Activated T-cell treated with anti-CD3 and anti-CD28 coated beads for 4 hours (primary cell): ENCODE measurements at regions not wholly inside any gene's neighbourhood (a gene's known extent, or its start where the extent isn't known, plus 50 kb on each side); places are given as distances from the start of the nearest gene placed in this dataset.
"Not testable (repeated sequence)": the region's sequence is repeated elsewhere in the genome, so short reads cannot be mapped to it uniquely, and the experiment has no call there.

Source experiments
- DNase-seq: peaks from one replicate; pipeline ENCODE4 v3.0.0-alpha.2; 2020

DNA sequence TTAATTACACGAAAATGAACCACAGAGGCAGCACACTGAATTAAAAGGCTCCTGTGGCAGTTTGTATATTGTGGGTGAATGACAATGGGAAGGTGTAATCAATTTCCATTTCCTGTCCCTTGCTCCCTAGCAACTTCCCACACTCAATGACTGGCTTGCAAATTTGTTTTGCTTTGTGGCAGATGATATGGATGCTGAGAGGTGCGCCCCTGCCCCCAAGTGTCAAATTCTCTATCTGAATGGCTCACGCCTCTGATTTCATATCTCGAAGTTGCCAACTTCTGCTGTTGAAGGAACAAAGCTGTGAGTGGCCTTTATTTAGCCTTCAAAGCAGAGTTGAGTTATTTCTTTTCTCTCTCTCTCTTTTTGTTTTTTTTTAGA lies 86.0 kb downstream of the FOXD2 start:
- no peak for DNase-seq

DNA sequence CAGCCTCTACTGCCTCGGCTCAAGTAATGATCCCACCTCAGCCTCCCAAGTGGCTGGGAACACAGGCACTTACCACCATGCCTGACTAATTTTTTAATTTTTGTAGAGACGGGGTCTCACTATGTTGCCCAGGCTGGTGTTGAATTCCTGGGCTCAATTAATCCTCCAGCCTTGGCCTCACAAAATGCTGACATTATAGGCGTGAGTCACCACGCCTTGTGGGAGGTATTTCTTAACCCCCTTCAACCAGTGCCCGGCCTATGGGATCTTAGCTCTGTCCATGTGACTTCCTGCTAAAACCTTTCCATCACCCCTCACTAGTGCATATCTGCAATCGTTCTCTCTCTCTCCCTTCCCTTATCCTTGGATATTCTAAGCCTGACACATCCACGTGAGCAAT lies 86.4 kb downstream of the FOXD2 start:
- DNase-seq: no peak

DNA sequence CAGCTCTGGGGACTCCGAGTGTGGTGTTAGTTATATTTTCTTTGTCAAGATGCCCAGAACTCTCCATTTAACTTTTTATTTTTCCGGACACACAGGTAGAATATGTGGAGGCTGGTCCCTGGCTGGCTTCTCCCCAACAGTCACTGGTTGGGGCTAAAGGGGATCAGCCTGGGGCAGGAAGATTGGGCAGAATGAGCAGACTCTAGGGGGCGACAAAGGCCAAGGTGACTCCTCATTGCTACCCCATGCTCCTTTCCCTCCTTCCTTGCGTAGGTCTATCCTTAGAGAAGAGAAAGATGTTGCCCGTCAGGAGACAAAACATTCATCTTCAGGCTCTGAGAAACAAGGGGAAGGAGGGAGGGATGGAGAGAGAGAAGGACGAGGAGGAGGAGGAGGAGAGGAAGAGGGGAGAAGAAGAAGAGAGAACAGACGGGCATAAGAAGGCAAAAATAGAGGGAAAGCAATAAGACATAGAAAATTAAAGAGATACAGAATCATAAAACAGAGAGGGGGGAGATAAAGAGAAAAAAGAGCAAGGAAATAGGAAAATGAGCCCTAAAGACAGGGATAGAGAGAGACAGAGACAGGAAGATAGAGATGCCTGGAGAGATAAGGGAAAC lies 89.9 kb downstream of the FOXD2 start:
- no peak for DNase-seq

- DNase-seq: no peak
Observed at GRCh38 chr1:47529520-47530098, 91.8 kb downstream of the FOXD2 start.

GRCh38 chr1:47532921-47533792 lies 95.3 kb downstream of the FOXD2 start:
- no peak for DNase-seq

GRCh38 chr1:47533793-47534328 lies 96.0 kb downstream of the FOXD2 start:
- no peak for DNase-seq

DNA sequence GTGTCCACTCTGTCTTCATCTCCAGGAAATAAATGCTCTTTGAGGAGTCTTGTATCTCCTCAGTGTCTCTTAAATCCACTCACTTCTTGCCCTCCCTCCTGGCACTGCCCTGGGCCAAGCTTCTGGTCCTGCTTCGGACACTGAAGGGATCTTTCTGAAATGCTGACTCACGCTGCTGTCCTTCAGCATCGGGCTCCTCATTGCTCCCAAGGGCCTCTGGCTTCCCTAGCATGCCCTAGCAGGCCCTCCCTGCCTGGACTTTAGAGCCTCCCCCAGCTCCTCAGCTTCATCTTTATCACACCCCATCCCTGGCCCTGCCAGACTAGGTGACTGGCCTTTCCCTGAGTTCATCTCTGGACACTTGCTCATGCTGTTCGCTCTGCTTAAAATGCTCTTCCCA lies 96.6 kb downstream of the FOXD2 start:
- no peak for DNase-seq

DNA sequence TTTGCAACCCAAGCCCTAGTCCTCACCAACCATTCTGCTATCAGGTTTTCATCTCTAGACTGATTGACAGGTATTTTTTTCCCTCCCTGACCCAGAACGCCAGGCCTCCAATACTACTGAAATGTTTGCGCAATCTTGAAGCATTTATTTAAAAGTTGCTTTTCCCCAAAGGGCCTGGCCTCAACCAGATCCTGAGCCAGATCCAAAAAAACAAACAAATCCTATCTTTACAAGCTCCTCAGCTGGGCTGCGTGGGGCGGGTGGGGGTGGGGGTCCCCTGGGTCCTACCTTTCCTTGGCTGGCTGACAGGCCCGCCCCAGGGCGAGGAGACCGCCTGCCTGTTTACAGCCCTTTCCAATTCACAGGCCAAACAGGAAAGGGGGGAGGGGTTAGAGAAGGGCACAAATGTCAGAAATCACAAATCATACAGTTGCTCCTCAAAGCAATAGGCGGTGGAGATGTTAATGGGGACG lies 98.8 kb downstream of the FOXD2 start:
- DNase-seq: no peak

DNA sequence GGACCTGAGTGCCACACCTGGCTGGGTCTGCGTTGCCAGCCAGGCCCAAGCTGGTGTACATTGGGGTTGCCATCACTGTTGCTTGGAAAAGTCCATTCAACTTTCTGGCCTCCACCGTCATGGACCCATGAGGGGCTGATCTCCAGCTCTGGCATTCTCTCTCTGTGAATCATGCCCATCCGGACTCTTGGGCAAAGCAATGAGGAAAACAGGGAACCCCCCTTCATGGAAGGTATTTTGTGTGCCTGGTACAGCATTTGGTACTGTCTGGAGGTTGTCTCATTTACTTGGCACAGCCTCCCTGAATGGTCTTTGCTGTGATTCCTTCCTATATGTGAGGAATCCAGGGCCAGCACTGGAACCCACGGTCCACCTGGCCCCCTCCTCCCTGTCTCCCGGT lies 99.4 kb downstream of the FOXD2 start:
- no peak for DNase-seq

- DNase-seq: no peak
Observed at GRCh38 chr1:47537966-47538365, 100.1 kb downstream of the FOXD2 start.

DNA sequence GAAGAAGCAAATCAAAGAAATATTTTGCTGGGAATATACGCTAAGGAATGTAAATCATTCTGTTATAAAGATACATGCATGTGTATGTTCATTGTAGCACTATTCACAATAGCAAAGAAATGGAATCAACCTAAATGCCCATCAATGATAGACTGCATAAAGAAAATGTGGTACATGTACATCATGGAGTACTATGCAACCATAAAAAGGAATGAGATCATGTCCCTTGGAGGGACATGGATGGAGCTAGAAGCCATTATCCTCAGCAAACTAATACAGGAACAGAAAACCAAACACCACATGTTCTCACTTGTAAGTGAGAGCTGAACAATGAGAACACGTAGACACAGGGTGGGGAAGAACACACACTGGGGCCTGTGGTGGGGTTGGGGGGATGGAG lies 100.7 kb downstream of the FOXD2 start:
- not testable (repeated sequence) for DNase-seq

GRCh38 chr1:47541705-47542104 lies 103.9 kb downstream of the FOXD2 start:
- DNase-seq: not testable (repeated sequence)

DNA sequence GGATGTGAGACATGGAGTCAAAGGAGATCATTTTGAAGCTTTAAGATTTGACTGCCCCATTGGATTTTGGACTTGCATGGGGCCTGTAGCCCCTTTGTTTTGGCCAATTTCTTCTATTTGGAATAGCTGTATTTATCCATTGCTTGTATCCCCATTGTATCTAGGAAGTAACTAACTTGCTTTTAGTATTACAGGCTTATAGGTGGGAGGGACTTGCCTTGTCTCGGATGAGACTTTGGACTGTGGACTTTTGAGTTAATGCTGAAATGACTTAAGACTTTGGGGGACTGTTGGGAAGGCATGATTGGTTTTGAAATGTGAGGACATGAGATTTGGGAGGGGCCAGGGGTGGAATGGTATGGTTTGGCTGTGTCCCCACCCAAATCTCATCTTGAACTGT lies 105.2 kb downstream of the FOXD2 start:
- not testable (repeated sequence) for DNase-seq

GRCh38 chr1:47545912-47546483 lies 108.2 kb downstream of the FOXD2 start:
- DNase-seq: no peak

GRCh38 chr1:47547753-47548573 lies 110.1 kb downstream of the FOXD2 start:
- no peak for DNase-seq

- no peak for DNase-seq
Observed at GRCh38 chr1:47548637-47549036, 110.8 kb downstream of the FOXD2 start.

DNA sequence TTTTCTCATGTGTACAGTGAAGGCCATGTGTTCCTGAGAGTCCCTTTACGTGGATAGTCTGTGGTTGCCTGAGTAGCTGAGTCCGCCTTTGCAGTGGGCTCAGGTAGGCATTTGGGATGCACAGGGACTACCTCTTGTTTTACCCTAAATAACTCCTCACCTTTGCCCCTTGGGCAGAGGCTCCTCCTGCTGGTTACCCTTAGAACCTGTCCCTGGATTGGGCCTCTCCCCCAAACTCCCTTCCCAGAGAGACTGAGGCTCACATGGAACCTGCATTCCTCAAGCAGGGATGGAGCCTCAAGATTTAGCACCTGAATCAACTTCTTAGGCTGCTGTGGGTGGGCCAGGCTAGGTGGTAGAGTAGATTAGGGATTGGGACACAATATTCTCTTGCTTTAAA lies 111.7 kb downstream of the FOXD2 start:
- no peak for DNase-seq

DNA sequence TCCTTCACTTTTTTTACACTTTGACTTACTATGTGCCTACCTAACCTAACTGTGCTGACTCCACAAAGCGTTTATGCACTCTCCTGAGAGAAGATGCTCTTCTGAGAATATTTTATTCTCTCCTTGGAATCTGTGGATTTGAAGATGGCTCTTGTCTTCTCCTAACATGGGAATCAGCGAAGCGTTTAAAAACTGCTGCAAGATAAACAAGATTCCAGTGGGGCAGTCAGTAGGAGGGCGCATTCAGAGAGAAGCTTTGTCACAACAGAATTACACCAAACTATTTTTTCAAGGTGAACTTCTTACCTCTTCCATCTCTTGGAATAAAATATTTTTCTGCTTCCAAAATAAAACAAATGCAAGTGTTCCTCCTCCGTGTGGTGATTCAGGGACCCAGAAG lies 113.1 kb downstream of the FOXD2 start:
- DNase-seq: no peak

DNA sequence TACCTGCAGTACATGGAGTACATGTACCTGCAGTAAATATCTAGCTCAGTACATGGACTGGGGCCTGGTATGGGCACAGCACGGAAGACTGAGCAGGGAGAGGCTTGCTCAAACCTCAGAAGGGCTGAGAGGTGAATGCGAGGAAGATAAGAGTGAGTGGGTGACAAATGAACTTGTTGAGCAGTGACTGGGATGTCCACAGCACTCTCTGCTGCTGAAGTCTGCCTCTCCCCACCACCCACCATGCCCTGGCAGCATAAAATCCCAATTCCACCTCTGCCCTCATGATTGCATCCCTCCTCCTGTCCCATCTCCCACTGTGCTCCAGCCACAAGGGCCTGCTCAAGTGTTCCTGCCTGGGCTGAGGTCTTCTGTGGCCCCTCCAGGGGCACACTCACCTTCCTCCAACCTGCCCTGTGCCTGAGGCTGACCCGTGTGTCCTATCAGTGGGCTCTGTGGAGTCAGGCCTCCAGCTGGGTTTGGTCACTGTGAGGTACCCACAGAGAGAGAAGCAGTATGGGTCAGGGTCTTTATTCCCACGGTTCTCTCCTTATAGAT lies 114.2 kb downstream of the FOXD2 start:
- DNase-seq: no peak

DNA sequence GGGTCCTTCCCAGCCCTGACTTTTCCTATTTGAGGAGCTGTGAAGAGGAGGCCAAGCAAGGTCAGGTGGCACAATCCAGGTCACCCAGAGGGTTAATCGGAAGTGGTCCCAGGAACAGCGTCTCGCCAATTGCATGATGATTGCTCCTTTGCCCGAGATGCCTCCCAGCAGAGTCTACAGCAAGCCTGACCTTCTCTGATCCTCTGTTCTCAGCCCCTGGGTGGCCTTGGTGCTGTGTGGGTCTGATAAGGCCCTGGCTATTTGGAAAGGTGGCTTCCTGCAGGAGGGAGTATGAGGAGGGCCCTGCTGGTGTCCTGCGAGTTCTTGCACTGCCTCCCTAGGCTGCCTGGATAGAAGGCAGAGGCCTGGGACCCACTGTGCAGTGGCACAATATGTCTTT lies 116.2 kb downstream of the FOXD2 start:
- no peak for DNase-seq

GRCh38 chr1:47554901-47555300 lies 117.1 kb downstream of the FOXD2 start:
- DNase-seq: no peak

DNA sequence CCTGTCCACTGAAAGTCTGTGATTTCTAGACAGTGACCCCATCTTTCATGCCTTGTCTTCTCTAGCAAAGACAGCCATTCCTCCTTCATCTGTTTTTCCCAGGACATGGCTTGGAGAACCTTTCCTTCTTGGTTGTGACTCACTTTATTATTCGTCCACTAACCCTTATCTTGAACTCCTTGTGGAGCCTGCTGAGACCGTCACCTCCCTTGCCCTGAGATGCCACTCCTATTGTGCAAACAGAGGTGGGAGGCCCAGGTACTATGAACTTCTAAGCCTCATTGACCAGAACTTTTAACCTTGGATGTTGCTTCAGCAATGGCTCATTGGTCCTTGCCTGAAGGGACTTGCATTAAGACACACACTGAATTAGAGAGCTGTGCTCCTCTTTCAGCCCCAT lies 117.5 kb downstream of the FOXD2 start:
- DNase-seq: no peak
